ENCODE measurements at regions not wholly inside any gene's neighbourhood (a gene's known extent, or its start where the extent isn't known, plus 50 kb on each side); places are given as distances from the start of the nearest gene placed in this dataset.

DNA sequence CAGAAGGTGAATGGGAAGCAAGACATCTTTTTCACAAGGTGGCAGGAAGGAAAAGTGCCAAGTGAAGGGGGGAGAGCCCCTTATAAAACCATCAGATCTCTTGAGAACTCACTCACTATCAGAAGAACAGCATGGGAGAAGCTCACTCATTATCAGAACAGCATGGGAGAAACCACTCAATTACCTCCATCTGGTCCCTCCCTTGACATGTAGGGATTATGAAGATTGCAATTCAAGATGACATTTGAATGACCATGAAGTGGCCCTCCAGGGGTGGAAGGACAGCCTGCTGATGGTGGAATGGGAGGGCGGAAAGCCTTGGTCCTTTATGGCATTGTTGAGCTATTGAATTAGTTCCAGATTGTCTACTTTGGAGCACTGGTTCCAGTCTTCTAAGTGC is 413.0 kb upstream of the MEX3C start:
- Histone ChIP-seq H3K9me3 (ENCODE audit: insufficient read depth, low read length) (peaks cover 6% of the 10 kb centered on the region; the same call in 1 of the 2 replicates), H2AFZ (ENCODE audit: low read depth, low read length) (no peak overlapping the region), H3K79me2 (ENCODE audit: low read length) (no peaks in the 10 kb centered on the region), H3K4me1 (ENCODE audit: low read length) (no peaks in the 10 kb centered on the region), H3K9ac (ENCODE audit: low read length) (no peak overlapping the region), H3K4me3 (ENCODE audit: low read length) (no peak overlapping the region), H3K27ac (ENCODE audit: low read length) (no peak overlapping the region), H3K4me2 (ENCODE audit: low read length) (no peak overlapping the region), H3K36me3 (replicated peaks; ENCODE audit: low read depth, low read length) (peaks cover 6% of the 10 kb centered on the region), H4K20me1 (ENCODE audit: insufficient read depth, low read length) (no peaks in the 10 kb centered on the region), H3K27me3 (ENCODE audit: low read depth, low read length) (no peaks in the 10 kb centered on the region)
- TF ChIP-seq EZH2phosphoT487 (IDR thresholded peaks at IDR 0.05; ENCODE audit: low read depth): no peak
- TF ChIP-seq, protein P1, sequence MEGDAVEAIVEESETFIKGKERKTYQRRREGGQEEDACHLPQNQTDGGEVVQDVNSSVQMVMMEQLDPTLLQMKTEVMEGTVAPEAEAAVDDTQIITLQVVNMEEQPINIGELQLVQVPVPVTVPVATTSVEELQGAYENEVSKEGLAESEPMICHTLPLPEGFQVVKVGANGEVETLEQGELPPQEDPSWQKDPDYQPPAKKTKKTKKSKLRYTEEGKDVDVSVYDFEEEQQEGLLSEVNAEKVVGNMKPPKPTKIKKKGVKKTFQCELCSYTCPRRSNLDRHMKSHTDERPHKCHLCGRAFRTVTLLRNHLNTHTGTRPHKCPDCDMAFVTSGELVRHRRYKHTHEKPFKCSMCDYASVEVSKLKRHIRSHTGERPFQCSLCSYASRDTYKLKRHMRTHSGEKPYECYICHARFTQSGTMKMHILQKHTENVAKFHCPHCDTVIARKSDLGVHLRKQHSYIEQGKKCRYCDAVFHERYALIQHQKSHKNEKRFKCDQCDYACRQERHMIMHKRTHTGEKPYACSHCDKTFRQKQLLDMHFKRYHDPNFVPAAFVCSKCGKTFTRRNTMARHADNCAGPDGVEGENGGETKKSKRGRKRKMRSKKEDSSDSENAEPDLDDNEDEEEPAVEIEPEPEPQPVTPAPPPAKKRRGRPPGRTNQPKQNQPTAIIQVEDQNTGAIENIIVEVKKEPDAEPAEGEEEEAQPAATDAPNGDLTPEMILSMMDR (IDR thresholded peaks at IDR 0.05; ENCODE audit: low read depth, low read length): no peak

DNA sequence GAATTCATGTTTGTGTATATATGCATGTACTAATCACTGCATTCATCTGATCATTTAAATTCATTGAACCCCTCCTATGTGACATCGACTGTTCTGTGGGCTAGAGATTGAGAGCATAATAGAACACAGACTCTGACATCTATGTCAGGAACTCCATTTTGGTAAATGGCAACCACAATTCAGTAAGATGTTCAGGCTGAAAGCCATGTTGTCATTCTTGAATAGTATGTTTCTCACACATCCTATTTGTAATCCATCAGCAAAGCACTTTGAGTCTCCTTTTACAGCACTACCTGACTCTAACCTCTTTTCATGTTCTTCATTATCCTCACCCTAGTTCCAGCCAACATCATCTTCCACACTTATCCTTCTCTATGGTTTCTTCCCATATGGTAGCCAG is 413.8 kb upstream of the MEX3C start:
- Histone ChIP-seq H3K4me1 (ENCODE audit: low read length) (no peaks in the 10 kb centered on the region), H3K79me2 (ENCODE audit: low read length) (no peaks in the 10 kb centered on the region), H3K9me3 (ENCODE audit: insufficient read depth, low read length) (peaks cover 6% of the 10 kb centered on the region; the same call in 1 of the 2 replicates), H3K36me3 (replicated peaks; ENCODE audit: low read depth, low read length) (peaks cover 6% of the 10 kb centered on the region), H3K4me2 (ENCODE audit: low read length) (no peak overlapping the region), H3K27me3 (ENCODE audit: low read depth, low read length) (no peaks in the 10 kb centered on the region), H3K9ac (ENCODE audit: low read length) (no peak overlapping the region), H3K4me3 (ENCODE audit: low read length) (no peak overlapping the region), H3K27ac (ENCODE audit: low read length) (no peak overlapping the region), H2AFZ (ENCODE audit: low read depth, low read length) (no peak overlapping the region), H4K20me1 (ENCODE audit: insufficient read depth, low read length) (no peaks in the 10 kb centered on the region)
- TF ChIP-seq, protein P1 (IDR thresholded peaks at IDR 0.05; ENCODE audit: low read depth, low read length): no peak
- no peak for TF ChIP-seq EZH2phosphoT487 (IDR thresholded peaks at IDR 0.05; ENCODE audit: low read depth)

DNA sequence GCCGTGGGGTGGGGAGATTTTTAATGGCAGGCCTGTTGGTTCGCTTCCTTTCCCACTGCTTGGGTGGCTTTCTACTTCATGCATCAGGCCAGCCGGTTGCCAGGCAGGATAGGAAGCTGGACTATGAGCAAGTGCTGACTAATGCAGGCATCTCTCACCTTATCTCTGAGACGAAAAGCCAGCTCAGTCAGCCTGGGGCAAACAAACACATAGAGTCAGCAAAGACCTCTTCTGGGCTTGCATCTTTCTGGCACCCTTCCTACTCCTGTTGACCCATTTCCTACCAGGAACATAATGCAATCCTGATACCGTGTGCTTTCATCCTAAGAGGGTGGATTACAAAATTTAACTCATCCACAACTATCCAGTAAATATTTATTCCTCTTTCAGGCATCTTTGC is 416.6 kb upstream of the MEX3C start:
- no peak overlapping the region for H3K9ac ChIP-seq (ENCODE audit: low read length)
- no peaks in the 10 kb centered on the region for H3K36me3 ChIP-seq (replicated peaks; ENCODE audit: low read depth, low read length)
- peaks cover 11% of the 10 kb centered on the region for H3K4me1 ChIP-seq (ENCODE audit: low read length)
- no peak for TF ChIP-seq EZH2phosphoT487 (IDR thresholded peaks at IDR 0.05; ENCODE audit: low read depth)
- TF ChIP-seq, protein P1 (IDR thresholded peaks at IDR 0.05; ENCODE audit: low read depth, low read length): no peak
- no peaks in the 10 kb centered on the region for H3K79me2 ChIP-seq (ENCODE audit: low read length)
- no peak overlapping the region for H3K4me3 ChIP-seq (ENCODE audit: low read length)
- no peak overlapping the region for H3K4me2 ChIP-seq (ENCODE audit: low read length)
- H2AFZ ChIP-seq (ENCODE audit: low read depth, low read length): no peak overlapping the region
- no peaks in the 10 kb centered on the region for H3K9me3 ChIP-seq (ENCODE audit: insufficient read depth, low read length)
- no peaks in the 10 kb centered on the region for H3K27me3 ChIP-seq (ENCODE audit: low read depth, low read length)
- H4K20me1 ChIP-seq (ENCODE audit: insufficient read depth, low read length): no peaks in the 10 kb centered on the region
- H3K27ac ChIP-seq (ENCODE audit: low read length): no peak overlapping the region

DNA sequence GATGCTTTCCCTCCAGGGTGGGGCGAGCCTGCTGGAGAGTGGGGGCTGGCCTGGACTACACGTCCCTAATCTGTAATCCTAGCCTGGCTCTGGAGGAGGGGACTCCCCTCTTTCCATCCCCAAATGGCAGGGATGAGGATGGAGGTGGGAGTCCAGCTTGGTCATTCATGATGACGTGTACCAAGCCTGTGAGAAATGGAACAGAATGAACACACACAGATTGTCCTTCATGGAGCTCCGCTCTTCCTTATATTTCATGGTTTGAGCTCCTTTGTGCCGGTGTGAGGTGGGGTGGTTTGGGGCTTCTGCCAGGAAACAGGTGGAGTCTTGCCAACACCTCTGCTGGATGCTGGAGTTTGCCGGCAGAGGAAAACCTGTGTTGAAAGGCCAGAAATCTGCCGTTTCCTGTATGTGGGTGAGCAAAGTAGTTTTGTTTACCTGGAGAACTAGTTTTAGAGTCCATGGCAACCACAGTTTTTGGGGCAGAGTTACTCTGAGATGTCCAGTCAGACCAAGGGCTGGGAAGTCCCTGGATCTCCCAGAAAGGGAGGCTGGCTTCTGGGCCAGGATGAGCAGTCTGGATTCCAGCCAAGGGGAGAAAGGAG is 417.6 kb upstream of the MEX3C start:
- TF ChIP-seq EZH2phosphoT487 (IDR thresholded peaks at IDR 0.05; ENCODE audit: low read depth): no peak
- TF ChIP-seq, protein P1 (IDR thresholded peaks at IDR 0.05; ENCODE audit: low read depth, low read length): no peak
- Histone ChIP-seq H4K20me1 (ENCODE audit: insufficient read depth, low read length) (no peaks in the 10 kb centered on the region), H3K4me1 (ENCODE audit: low read length) (peaks cover 11% of the 10 kb centered on the region), H3K9me3 (ENCODE audit: insufficient read depth, low read length) (no peaks in the 10 kb centered on the region), H2AFZ (ENCODE audit: low read depth, low read length) (no peak overlapping the region), H3K4me2 (ENCODE audit: low read length) (no peak overlapping the region), H3K27ac (ENCODE audit: low read length) (no peak overlapping the region), H3K79me2 (ENCODE audit: low read length) (no peaks in the 10 kb centered on the region), H3K36me3 (replicated peaks; ENCODE audit: low read depth, low read length) (no peaks in the 10 kb centered on the region), H3K4me3 (ENCODE audit: low read length) (no peak overlapping the region), H3K9ac (ENCODE audit: low read length) (no peak overlapping the region), H3K27me3 (ENCODE audit: low read depth, low read length) (no peaks in the 10 kb centered on the region)
